ENCODE measurements at regions not wholly inside any gene's neighbourhood (a gene's known extent, or its start where the extent isn't known, plus 50 kb on each side); places are given as distances from the start of the nearest gene placed in this dataset.

- no peak for DNase-seq (ENCODE audit: low read depth in 2 of 3, low spot score in 1 of 3)
Observed at GRCh38 chr14:82521191-82521590, 987.5 kb upstream of the SEL1L start.

- no peak for DNase-seq (ENCODE audit: low read depth in 2 of 3, low spot score in 1 of 3)
Observed at GRCh38 chr14:82528016-82528415, 994.4 kb upstream of the SEL1L start.

GRCh38 chr14:82533351-82533750 lies 999.7 kb upstream of the SEL1L start:
- DNase-seq (ENCODE audit: low read depth in 2 of 3, low spot score in 1 of 3), result no peak

- no peak for DNase-seq (ENCODE audit: low read depth in 2 of 3, low spot score in 1 of 3)
Observed at GRCh38 chr14:82536566-82536965, 1002.9 kb upstream of the SEL1L start.

- DNase-seq (ENCODE audit: low read depth in 2 of 3, low spot score in 1 of 3), result no peak
Observed at GRCh38 chr14:82537831-82538230, 1004.2 kb upstream of the SEL1L start.

- DNase-seq (ENCODE audit: low read depth in 2 of 3, low spot score in 1 of 3), result no peak
Observed at GRCh38 chr14:82546401-82546800, 1012.7 kb upstream of the SEL1L start.

- DNase-seq (ENCODE audit: low read depth in 2 of 3, low spot score in 1 of 3), result no peak
Observed at GRCh38 chr14:82549306-82549990, 1015.8 kb upstream of the SEL1L start.

- no peak for DNase-seq (ENCODE audit: low read depth in 2 of 3, low spot score in 1 of 3)
Observed at GRCh38 chr14:82562881-82563280, 1029.2 kb upstream of the SEL1L start.

GRCh38 chr14:82565825-82566224 lies 1032.2 kb upstream of the SEL1L start:
- no peak for DNase-seq (ENCODE audit: low read depth in 2 of 3, low spot score in 1 of 3)

- DNase-seq (ENCODE audit: low read depth in 2 of 3, low spot score in 1 of 3), result no peak
Observed at GRCh38 chr14:82587226-82587625, 1053.6 kb upstream of the SEL1L start.

GRCh38 chr14:82595466-82595865 lies 1061.8 kb upstream of the SEL1L start:
- no peak for DNase-seq (ENCODE audit: low read depth in 2 of 3, low spot score in 1 of 3)

GRCh38 chr14:82602794-82603193 lies 1069.1 kb upstream of the SEL1L start:
- no peak for DNase-seq (ENCODE audit: low read depth in 2 of 3, low spot score in 1 of 3)

- DNase-seq (ENCODE audit: low read depth in 2 of 3, low spot score in 1 of 3), result no peak
Observed at GRCh38 chr14:82604819-82605218, 1071.2 kb upstream of the SEL1L start.

GRCh38 chr14:82621881-82622450 lies 1088.3 kb upstream of the SEL1L start:
- DNase-seq (ENCODE audit: low read depth in 2 of 3, low spot score in 1 of 3), result no peak

GRCh38 chr14:82626156-82627066 lies 1092.8 kb upstream of the SEL1L start:
- no peak for DNase-seq (ENCODE audit: low read depth in 2 of 3, low spot score in 1 of 3)

- DNase-seq (ENCODE audit: low read depth in 2 of 3, low spot score in 1 of 3), result no peak
Observed at GRCh38 chr14:82635915-82636314, 1102.3 kb upstream of the SEL1L start.

GRCh38 chr14:82636426-82636825 lies 1102.8 kb upstream of the SEL1L start:
- DNase-seq (ENCODE audit: low read depth in 2 of 3, low spot score in 1 of 3), result no peak

- no peak for DNase-seq (ENCODE audit: low read depth in 2 of 3, low spot score in 1 of 3)
Observed at GRCh38 chr14:82641050-82641540, 1107.4 kb upstream of the SEL1L start.

GRCh38 chr14:82642425-82642824 lies 1108.8 kb upstream of the SEL1L start:
- no peak for DNase-seq (ENCODE audit: low read depth in 2 of 3, low spot score in 1 of 3)

GRCh38 chr14:82647088-82647810 lies 1113.6 kb upstream of the SEL1L start:
- DNase-seq (ENCODE audit: low read depth in 2 of 3, low spot score in 1 of 3), result no peak

GRCh38 chr14:82655770-82656169 lies 1122.1 kb upstream of the SEL1L start:
- DNase-seq (ENCODE audit: low read depth in 2 of 3, low spot score in 1 of 3), result no peak
